OCI-LY3 (cell line): ENCODE measurements at regions not wholly inside any gene's neighbourhood (a gene's known extent, or its start where the extent isn't known, plus 50 kb on each side); places are given as distances from the start of the nearest gene placed in this dataset.
"Not testable (repeated sequence)": the region's sequence is repeated elsewhere in the genome, so short reads cannot be mapped to it uniquely, and the experiment has no call there.

Source experiments
- H2AFZ ChIP-seq: fragments of 200-600, 300-600 bp; shearing (Covaris generic); 2 replicates; pipeline ENCODE4 v1.6.0; 2014; ENCODE audit warnings: antibody characterized with exemption, low read depth, low read length
- H3K27ac ChIP-seq: fragments of 200-600, 300-600 bp; sonication (generic); 2 replicates; pipeline ENCODE4 v1.5.1; 2014; ENCODE audit warnings: mild to moderate bottlenecking, low read length, moderate library complexity, mixed read lengths
- H3K27me3 ChIP-seq: fragments of 200-600, 300-600 bp; sonication (generic); 2 replicates; pipeline ENCODE4 v1.6.1; 2014; ENCODE audit warnings: low read depth, low read length, mixed read lengths
- H3K36me3 ChIP-seq: fragments of 200-600, 300-600 bp; sonication (generic); replicated peaks from 2 replicates; pipeline ENCODE3; 2014; ENCODE audit warnings: low read depth, low read length, mixed read lengths
- H3K4me1 ChIP-seq: fragments of 300-600, 200-600 bp; sonication (generic); 2 replicates; pipeline ENCODE4 v1.6.1; 2014; ENCODE audit warnings: low read length, mixed read lengths
- H3K4me2 ChIP-seq: fragments of 200-600, 300-600 bp; sonication (generic); 2 replicates; pipeline ENCODE4 v1.6.1; 2014; ENCODE audit warnings: low read length, mixed read lengths
- H3K4me3 ChIP-seq: fragments of 300-600, 200-600 bp; sonication (generic); 2 replicates; pipeline ENCODE4 v1.5.1; 2014; ENCODE audit warnings: antibody characterized with exemption, mild to moderate bottlenecking, low read length, moderate library complexity
- H3K79me2 ChIP-seq: fragments of 300-600, 200-600 bp; shearing (Covaris generic); 2 replicates; pipeline ENCODE4 v1.6.1; 2014; ENCODE audit warnings: mild to moderate bottlenecking, low read length, mixed read lengths
- H3K9ac ChIP-seq: fragments of 300-600, 200-600 bp; shearing (Covaris generic); 2 replicates; pipeline ENCODE4 v1.6.0; 2014; ENCODE audit warnings: mild to moderate bottlenecking, low read length, moderate library complexity
- H3K9me3 ChIP-seq: fragments of 200-600, 300-600 bp; shearing (Covaris generic); 2 replicates; pipeline ENCODE4 v1.6.1; 2014; ENCODE audit warnings: low read length, mixed read lengths; ENCODE audit not compliant: insufficient read depth
- H4K20me1 ChIP-seq: fragments of 200-600, 300-600 bp; sonication (generic); 2 replicates; pipeline ENCODE4 v1.6.1; 2016; ENCODE audit warnings: low read length, mixed read lengths; ENCODE audit not compliant: insufficient read depth
- EZH2phosphoT487 ChIP-seq: fragments of 200-600 bp; shearing (Covaris generic); IDR thresholded peaks from 2 replicates; pipeline ENCODE4 v1.6.1; 2018; ENCODE audit warnings: antibody characterized with exemption, mixed run types, low read depth
- TF ChIP-seq, protein P1 (sequence below): fragments of 200-600, 300-600 bp; sonication (generic); IDR thresholded peaks from 2 replicates; pipeline ENCODE4 v1.5.1; 2014; ENCODE audit warnings: antibody characterized with exemption, low read length, low read depth

DNA sequence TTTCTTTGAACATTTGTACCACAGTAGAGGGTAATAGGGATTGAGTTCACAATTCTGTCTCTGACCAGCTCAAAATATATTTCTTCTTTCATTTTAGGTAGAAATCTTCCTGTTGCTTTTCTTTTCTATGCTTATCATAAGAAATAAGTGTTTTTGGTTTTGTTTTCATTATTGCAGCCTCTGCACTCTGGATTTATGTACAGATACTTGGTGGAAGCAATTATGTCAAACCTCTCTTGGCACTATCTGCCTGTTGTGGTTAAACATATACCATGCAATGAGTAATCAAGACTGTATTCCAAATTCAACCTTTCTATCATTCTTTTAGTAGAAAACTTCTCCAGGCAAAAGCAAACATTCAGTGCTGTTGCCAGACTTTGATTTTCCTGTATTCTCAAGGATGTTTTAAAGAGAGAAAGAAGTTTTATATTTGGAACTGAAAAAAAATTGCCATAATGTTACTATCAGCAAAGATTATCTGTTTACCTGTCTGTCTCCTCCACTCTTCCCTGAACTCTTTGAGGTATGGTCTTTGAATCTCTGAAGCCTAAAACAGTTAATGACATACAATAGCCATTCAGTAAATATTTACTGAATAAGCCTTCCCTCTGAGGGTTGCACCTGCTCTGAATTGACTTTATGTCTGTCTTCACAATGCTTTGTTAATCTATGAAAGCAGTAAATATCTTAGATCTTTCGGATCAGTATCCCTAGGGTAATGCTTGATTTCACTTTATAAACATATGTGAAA, 612.5 kb upstream of the PRR20A start:
- Histone ChIP-seq H4K20me1 (no peaks in the 10 kb centered on the region), H3K79me2 (no peaks in the 10 kb centered on the region), H3K27me3 (no peaks in the 10 kb centered on the region), H3K9ac (no peak overlapping the region), H2AFZ (peak overlapping the region; percentile 32; the same call in 1 of the 2 replicates), H3K9me3 (no peaks in the 10 kb centered on the region), H3K36me3 (no peaks in the 10 kb centered on the region), H3K27ac (no peak overlapping the region), H3K4me2 (no peak overlapping the region), H3K4me3 (no peak overlapping the region), H3K4me1 (no peaks in the 10 kb centered on the region)
- TF ChIP-seq, protein P1, sequence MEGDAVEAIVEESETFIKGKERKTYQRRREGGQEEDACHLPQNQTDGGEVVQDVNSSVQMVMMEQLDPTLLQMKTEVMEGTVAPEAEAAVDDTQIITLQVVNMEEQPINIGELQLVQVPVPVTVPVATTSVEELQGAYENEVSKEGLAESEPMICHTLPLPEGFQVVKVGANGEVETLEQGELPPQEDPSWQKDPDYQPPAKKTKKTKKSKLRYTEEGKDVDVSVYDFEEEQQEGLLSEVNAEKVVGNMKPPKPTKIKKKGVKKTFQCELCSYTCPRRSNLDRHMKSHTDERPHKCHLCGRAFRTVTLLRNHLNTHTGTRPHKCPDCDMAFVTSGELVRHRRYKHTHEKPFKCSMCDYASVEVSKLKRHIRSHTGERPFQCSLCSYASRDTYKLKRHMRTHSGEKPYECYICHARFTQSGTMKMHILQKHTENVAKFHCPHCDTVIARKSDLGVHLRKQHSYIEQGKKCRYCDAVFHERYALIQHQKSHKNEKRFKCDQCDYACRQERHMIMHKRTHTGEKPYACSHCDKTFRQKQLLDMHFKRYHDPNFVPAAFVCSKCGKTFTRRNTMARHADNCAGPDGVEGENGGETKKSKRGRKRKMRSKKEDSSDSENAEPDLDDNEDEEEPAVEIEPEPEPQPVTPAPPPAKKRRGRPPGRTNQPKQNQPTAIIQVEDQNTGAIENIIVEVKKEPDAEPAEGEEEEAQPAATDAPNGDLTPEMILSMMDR = no peak

DNA sequence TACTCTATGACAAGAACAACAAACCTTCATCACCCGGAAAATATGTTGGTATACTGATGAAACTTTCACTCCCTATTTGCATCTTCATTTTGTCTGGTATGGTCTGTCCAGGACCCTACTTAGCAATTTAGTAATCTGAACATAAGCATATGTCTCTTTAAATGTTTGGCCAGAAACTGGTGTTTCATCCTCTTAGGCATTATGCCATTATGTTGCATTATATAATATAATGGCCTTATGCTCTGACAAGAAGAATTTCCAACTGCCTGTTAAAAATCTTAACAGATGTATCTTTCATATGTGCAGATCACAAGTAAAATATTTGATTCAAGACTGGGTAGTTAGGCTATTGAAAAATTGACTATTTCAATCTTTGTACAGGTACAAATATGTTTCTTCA, 610.6 kb upstream of the PRR20A start:
- Histone ChIP-seq H3K36me3 (no peaks in the 10 kb centered on the region), H3K9ac (no peak overlapping the region), H3K27ac (no peak overlapping the region), H4K20me1 (no peaks in the 10 kb centered on the region), H3K4me1 (no peaks in the 10 kb centered on the region), H3K27me3 (no peaks in the 10 kb centered on the region), H3K4me2 (no peak overlapping the region), H2AFZ (no peak overlapping the region), H3K9me3 (no peaks in the 10 kb centered on the region), H3K79me2 (no peaks in the 10 kb centered on the region), H3K4me3 (no peak overlapping the region)
- TF ChIP-seq, protein P1 = no peak
- TF ChIP-seq EZH2phosphoT487 = no peak

DNA sequence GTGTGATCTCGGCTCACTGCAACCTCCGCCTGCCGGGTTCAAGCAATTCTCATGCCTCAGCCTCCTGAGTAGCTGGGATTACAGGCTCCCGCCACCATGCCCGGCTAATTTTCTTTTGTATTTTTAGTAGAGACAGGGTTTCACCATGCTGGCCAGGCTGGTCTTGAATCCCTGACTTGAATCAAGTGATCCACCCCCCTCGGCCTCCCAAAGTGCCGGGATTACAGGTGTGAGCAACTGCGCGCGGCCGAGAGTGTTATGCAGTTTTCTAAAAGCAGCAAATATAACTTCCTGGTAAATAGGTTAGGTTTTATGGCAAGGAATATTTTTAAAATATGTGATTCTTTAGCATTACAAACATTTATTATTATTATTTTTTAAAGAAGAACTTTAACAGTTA, 592.8 kb upstream of the PRR20A start:
- not testable (repeated sequence) for H3K36me3 ChIP-seq, H2AFZ ChIP-seq, H3K4me3 ChIP-seq, H3K79me2 ChIP-seq, H3K27ac ChIP-seq, H3K9me3 ChIP-seq, H3K4me2 ChIP-seq, H3K27me3 ChIP-seq, H3K9ac ChIP-seq, H3K4me1 ChIP-seq, H4K20me1 ChIP-seq

DNA sequence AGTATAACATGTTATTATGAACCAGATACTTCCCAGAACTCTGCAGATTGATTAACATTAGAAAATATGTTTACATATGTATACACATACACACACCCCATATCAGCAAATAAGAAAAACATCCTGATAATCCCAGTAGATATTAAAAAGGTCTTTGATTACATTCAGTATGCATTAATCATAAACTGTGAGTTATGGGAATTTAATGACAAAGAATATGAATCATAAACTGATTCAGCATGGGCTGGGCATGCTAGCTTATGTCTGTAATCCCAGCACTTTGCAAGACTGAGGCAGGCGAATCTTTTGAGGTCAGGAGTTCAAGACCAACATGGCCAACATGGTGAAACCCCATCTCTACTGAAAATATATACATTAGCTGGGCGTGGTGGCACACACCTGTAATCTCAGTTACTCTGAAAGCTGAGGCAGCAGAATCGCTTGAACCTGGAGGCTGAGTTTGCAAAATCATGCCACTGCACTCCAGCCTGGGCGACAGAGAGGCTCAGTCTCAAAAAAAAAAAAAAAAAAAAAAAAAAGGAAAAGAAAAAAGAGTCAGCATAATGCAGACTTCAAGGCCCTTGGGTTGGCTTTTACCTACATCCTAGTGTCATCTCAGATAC, 581.9 kb upstream of the PRR20A start:
- Histone ChIP-seq H3K9me3 (no peaks in the 10 kb centered on the region), H4K20me1 (no peaks in the 10 kb centered on the region), H3K4me2 (no peak overlapping the region), H3K79me2 (no peaks in the 10 kb centered on the region), H3K9ac (no peak overlapping the region), H3K27ac (no peak overlapping the region), H3K4me1 (no peaks in the 10 kb centered on the region), H3K36me3 (no peaks in the 10 kb centered on the region), H2AFZ (no peak overlapping the region), H3K27me3 (no peaks in the 10 kb centered on the region), H3K4me3 (no peak overlapping the region)
- TF ChIP-seq, protein P1 = no peak
- TF ChIP-seq EZH2phosphoT487 = no peak
